GM19372 (cell line): ENCODE measurements at regions not wholly inside any gene's neighbourhood (a gene's known extent, or its start where the extent isn't known, plus 50 kb on each side); places are given as distances from the start of the nearest gene placed in this dataset.

Source experiments
- ATAC-seq: cut with Tn5 transposase; IDR thresholded peaks from one replicate; pipeline ENCODE4 v1.9.1; 2021; ENCODE audit warnings: mild to moderate bottlenecking, low read depth, moderate library complexity; ENCODE audit not compliant: unreplicated experiment

- ATAC-seq = no peak
These were observed 335.6 kb upstream of the SLC16A7 start for GRCh38 chr12:59260202-59260601.

GRCh38 chr12:59252731-59253130 lies 332.4 kb upstream of the LRIG3 start:
- ATAC-seq = no peak

GRCh38 chr12:59250766-59251165 lies 330.5 kb upstream of the LRIG3 start:
- ATAC-seq = no peak

GRCh38 chr12:59240048-59240447 lies 319.7 kb upstream of the LRIG3 start:
- no peak for ATAC-seq

- ATAC-seq = no peak
These were observed 314.1 kb upstream of the LRIG3 start for GRCh38 chr12:59234391-59234790.

GRCh38 chr12:59230334-59230733 lies 310.0 kb upstream of the LRIG3 start:
- no peak for ATAC-seq

- ATAC-seq = no peak
These were observed 298.8 kb upstream of the LRIG3 start for GRCh38 chr12:59219148-59219547.

GRCh38 chr12:59196989-59197388 lies 276.7 kb upstream of the LRIG3 start:
- no peak for ATAC-seq

GRCh38 chr12:59194794-59195193 lies 274.5 kb upstream of the LRIG3 start:
- ATAC-seq = no peak

GRCh38 chr12:59193476-59194050 lies 273.3 kb upstream of the LRIG3 start:
- no peak for ATAC-seq

- no peak for ATAC-seq
These were observed 271.1 kb upstream of the LRIG3 start for GRCh38 chr12:59191372-59191771.

GRCh38 chr12:59186451-59186850 lies 266.1 kb upstream of the LRIG3 start:
- no peak for ATAC-seq

GRCh38 chr12:59185295-59185694 lies 265.0 kb upstream of the LRIG3 start:
- no peak for ATAC-seq

GRCh38 chr12:59182658-59183455 lies 262.6 kb upstream of the LRIG3 start:
- no peak for ATAC-seq

- no peak for ATAC-seq
These were observed 261.9 kb upstream of the LRIG3 start for GRCh38 chr12:59182191-59182590.

- ATAC-seq = no peak
These were observed 261.0 kb upstream of the LRIG3 start for GRCh38 chr12:59181196-59181777.

GRCh38 chr12:59179231-59179630 lies 258.9 kb upstream of the LRIG3 start:
- no peak for ATAC-seq

- no peak for ATAC-seq
These were observed 253.4 kb upstream of the LRIG3 start for GRCh38 chr12:59173695-59174094.

GRCh38 chr12:59168647-59169046 lies 248.3 kb upstream of the LRIG3 start:
- ATAC-seq = no peak

GRCh38 chr12:59166457-59166856 lies 246.2 kb upstream of the LRIG3 start:
- no peak for ATAC-seq

- ATAC-seq = no peak
These were observed 244.9 kb upstream of the LRIG3 start for GRCh38 chr12:59164991-59165718.
